ENCODE measurements at regions not wholly inside any gene's neighbourhood (a gene's known extent, or its start where the extent isn't known, plus 50 kb on each side); places are given as distances from the start of the nearest gene placed in this dataset.

DNA sequence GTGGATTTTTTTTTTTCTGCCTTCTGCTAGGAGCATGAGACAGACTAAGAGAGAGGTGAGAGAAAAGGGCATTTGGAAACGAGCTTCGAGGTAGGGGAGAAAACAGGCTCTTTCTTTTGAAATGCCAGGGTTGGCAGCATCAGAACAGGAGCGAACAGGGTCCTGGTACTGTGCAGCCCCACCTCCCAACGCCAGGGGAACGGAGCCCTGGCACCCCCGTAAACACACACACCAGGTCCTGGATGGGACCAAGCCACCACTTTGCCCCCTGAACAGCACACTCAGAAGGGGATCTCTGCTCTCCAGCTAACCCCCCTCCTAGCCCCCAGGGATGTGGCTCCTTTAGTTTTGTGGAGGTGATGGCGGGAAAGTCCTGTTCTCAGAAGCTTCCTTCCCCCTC, 127.1 kb downstream of the CTTN start:
- no peaks in the 10 kb centered on the region for H3K9me3 ChIP-seq
- H3K36me3 ChIP-seq = no peaks in the 10 kb centered on the region
- H3K4me3 ChIP-seq = no peak overlapping the region
- TF ChIP-seq, protein P1, sequence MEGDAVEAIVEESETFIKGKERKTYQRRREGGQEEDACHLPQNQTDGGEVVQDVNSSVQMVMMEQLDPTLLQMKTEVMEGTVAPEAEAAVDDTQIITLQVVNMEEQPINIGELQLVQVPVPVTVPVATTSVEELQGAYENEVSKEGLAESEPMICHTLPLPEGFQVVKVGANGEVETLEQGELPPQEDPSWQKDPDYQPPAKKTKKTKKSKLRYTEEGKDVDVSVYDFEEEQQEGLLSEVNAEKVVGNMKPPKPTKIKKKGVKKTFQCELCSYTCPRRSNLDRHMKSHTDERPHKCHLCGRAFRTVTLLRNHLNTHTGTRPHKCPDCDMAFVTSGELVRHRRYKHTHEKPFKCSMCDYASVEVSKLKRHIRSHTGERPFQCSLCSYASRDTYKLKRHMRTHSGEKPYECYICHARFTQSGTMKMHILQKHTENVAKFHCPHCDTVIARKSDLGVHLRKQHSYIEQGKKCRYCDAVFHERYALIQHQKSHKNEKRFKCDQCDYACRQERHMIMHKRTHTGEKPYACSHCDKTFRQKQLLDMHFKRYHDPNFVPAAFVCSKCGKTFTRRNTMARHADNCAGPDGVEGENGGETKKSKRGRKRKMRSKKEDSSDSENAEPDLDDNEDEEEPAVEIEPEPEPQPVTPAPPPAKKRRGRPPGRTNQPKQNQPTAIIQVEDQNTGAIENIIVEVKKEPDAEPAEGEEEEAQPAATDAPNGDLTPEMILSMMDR (IDR thresholded peaks at IDR 0.05) = no peak
- TF ChIP-seq EP300 (IDR thresholded peaks at IDR 0.05) = no peak
- no peak for TF ChIP-seq POLR2A (IDR thresholded peaks at IDR 0.05)
- WGBS, 3 donors = 88 to 90% (median 90%) methylated on average over 7 of the region's 7 CpGs
- H3K27me3 ChIP-seq = no peaks in the 10 kb centered on the region
- intact Hi-C loops (cut with DNase I) = no loop called here
- DNase-seq = peak in 1 of 5 donors; percentile 2
- H3K27ac ChIP-seq = no peak overlapping the region
- no peaks in the 10 kb centered on the region for H3K4me1 ChIP-seq (ENCODE audit: insufficient read depth)

GRCh38 chr11:70526116-70527045, 128.1 kb downstream of the CTTN start:
- no peaks in the 10 kb centered on the region for H3K9me3 ChIP-seq
- intact Hi-C loops (cut with DNase I) = no loop called here
- no peak overlapping the region for H3K4me3 ChIP-seq
- DNase-seq = peak in 1 of 5 donors; percentile 4
- TF ChIP-seq POLR2A (IDR thresholded peaks at IDR 0.05) (no peak), EP300 (IDR thresholded peaks at IDR 0.05) (no peak)
- TF ChIP-seq, protein P1 (IDR thresholded peaks at IDR 0.05) = no peak
- H3K27me3 ChIP-seq = no peaks in the 10 kb centered on the region
- WGBS, 3 donors = 64 to 71% (median 67%) methylated on average over 23 to 24 of the region's 24 CpGs
- H3K36me3 ChIP-seq = no peaks in the 10 kb centered on the region
- no peak overlapping the region for H3K27ac ChIP-seq
- H3K4me1 ChIP-seq (ENCODE audit: insufficient read depth) = no peaks in the 10 kb centered on the region

DNA sequence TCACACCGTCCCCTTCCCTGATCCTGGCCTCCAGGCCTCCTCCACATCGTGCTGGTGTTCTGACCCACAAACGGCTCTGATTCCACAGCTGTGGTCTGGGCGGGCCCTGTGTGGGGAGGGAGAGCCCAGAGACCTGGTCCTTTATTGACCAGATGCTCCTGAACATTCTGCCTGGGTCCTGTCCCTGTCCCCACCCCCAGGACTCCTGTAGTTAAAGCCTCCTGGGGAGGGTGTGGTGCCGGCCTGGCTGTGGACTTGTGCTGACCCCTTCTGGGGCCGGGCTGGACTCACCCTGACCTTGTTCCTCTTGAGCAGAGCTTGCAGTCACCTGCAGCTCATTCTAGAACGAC, 128.7 kb downstream of the CTTN start:
- Histone ChIP-seq H3K36me3 (no peaks in the 10 kb centered on the region), H3K4me3 (no peak overlapping the region), H3K27ac (no peak overlapping the region), H3K4me1 (ENCODE audit: insufficient read depth) (no peaks in the 10 kb centered on the region), H3K27me3 (no peaks in the 10 kb centered on the region), H3K9me3 (no peaks in the 10 kb centered on the region)
- TF ChIP-seq, protein P1 (IDR thresholded peaks at IDR 0.05) = no peak
- no peak for TF ChIP-seq EP300 (IDR thresholded peaks at IDR 0.05)
- intact Hi-C loops (cut with DNase I) = no loop called here
- 58 to 67% (median 63%) methylated on average over 7 of the region's 7 CpGs for WGBS, 3 donors
- DNase-seq = peak in 1 of 5 donors; percentile 4

DNA sequence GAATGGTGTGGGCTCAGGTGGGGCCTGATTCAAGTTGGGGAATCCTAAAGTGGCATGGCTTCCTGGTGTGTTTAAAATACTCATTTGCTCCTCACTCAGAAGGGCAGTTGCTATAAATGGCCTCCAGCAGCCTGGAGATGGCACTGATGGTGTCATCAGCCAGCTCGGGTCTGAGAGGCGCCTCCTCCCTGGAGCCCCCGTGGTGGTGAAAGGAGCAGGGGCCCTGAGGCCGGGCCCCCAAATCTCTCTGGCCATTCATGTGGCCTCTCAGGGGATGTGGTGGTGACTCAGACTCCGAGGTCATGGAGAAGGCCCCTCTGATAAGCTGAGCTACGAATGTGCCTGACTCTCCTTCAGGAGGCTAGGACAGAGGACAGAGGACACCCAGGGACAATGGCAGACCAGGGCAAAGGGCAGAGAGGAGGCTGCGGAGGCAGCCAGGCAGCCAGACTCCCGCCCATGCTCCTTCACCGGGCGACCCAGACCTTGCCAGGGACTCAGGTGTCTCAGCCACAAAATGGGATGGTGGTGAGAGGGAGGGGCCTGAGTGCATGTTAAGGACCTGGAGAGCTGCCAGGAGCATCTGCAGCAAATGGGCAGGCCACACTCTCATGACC, 129.2 kb downstream of the CTTN start:
- TF ChIP-seq EP300 (IDR thresholded peaks at IDR 0.05) = no peak
- no peak for TF ChIP-seq POLR2A (IDR thresholded peaks at IDR 0.05)
- TF ChIP-seq, protein P1 (IDR thresholded peaks at IDR 0.05) = no peak
- 73 to 85% (median 76%) methylated on average over 10 of the region's 10 CpGs for WGBS, 3 donors

More for the DNA sequence above, 129.2 kb downstream of the CTTN start:
- Histone ChIP-seq H3K36me3 (no peaks in the 10 kb centered on the region), H3K4me1 (ENCODE audit: insufficient read depth) (no peaks in the 10 kb centered on the region), H3K27me3 (no peaks in the 10 kb centered on the region), H3K9me3 (no peaks in the 10 kb centered on the region), H3K4me3 (no peak overlapping the region), H3K27ac (no peak overlapping the region)
- intact Hi-C loops (cut with DNase I) = no loop called here
- no peak for DNase-seq

Data from ovary (tissue), 7 donors.